HL-60 (cell line): ENCODE measurements at regions not wholly inside any gene's neighbourhood (a gene's known extent, or its start where the extent isn't known, plus 50 kb on each side); places are given as distances from the start of the nearest gene placed in this dataset.

Experiments
- CTCF ChIP-seq: IDR thresholded peaks from one replicate; pipeline ENCODE4 v1.5.1; 2011; ENCODE audit warnings: low read length, control low read depth, inconsistent platforms; ENCODE audit not compliant: insufficient read depth
- POLR2AphosphoS5 ChIP-seq: IDR thresholded peaks from 2 replicates; pipeline ENCODE4 v1.6.1; 2012; ENCODE audit warnings: low read depth
- REST ChIP-seq: IDR thresholded peaks from 2 replicates; pipeline ENCODE4 v1.6.1; 2012; ENCODE audit warnings: low read depth; ENCODE audit not compliant: insufficient replicate concordance

DNA sequence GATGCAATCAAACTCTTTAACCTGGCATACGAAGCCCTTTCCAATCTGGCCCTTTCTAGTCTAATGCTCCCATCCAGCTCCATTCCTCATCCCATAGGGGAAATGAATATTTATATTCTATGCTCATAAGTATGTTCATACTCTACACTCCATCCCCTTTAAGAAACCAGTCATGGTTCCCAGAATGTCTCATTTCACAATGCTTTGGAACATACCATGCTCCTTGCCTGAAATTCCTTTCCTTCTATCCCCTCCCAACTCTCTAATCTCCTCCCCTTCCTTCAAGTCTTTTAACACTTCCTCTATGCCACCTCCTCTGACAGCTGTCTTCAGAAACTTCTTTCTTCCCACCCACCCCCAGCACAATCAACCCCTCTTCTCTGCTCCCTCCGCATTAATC, 207.0 kb upstream of the CAND1 start:
- no peak for TF ChIP-seq REST
- TF ChIP-seq CTCF: no peak
- no peak for TF ChIP-seq POLR2AphosphoS5
